NCI-H2107 treated with DMSO at 0.1 percent for 48 hours (cell line): ENCODE measurements at regions not wholly inside any gene's neighbourhood (a gene's known extent, or its start where the extent isn't known, plus 50 kb on each side); places are given as distances from the start of the nearest gene placed in this dataset.

ENCODE experiments used
- DNase-seq: peaks from one replicate; lab custom pipeline; 2025; ENCODE audit not compliant: unreplicated experiment; lab: John Stamatoyannopoulos, UW

GRCh38 chr20:57835588-57836455, 126.0 kb upstream of the PMEPA1 start:
- DNase-seq, result no peak

- no peak for DNase-seq
Measured at GRCh38 chr20:57835074-57835452, 125.2 kb upstream of the PMEPA1 start.

- no peak for DNase-seq
Measured at GRCh38 chr20:57834306-57835073, 124.7 kb upstream of the PMEPA1 start.

GRCh38 chr20:57831993-57832585, 122.3 kb upstream of the PMEPA1 start:
- no peak for DNase-seq

- no peak for DNase-seq
Measured at GRCh38 chr20:57831326-57831992, 121.6 kb upstream of the PMEPA1 start.

GRCh38 chr20:57830515-57830895, 120.7 kb upstream of the PMEPA1 start:
- DNase-seq, result no peak

- no peak for DNase-seq
Measured at GRCh38 chr20:57829805-57830514, 120.1 kb upstream of the PMEPA1 start.

- no peak for DNase-seq
Measured at GRCh38 chr20:57829336-57829735, 119.5 kb upstream of the PMEPA1 start.

- no peak for DNase-seq
Measured at GRCh38 chr20:57828696-57829095, 118.9 kb upstream of the PMEPA1 start.

- no peak for DNase-seq
Measured at GRCh38 chr20:57826666-57827287, 117.0 kb upstream of the PMEPA1 start.

- no peak for DNase-seq
Measured at GRCh38 chr20:57824909-57825308, 115.1 kb upstream of the PMEPA1 start.

GRCh38 chr20:57821935-57822334, 112.1 kb upstream of the PMEPA1 start:
- no peak for DNase-seq

GRCh38 chr20:57819691-57820380, 110.0 kb upstream of the PMEPA1 start:
- DNase-seq, result no peak

- DNase-seq, result no peak
Measured at GRCh38 chr20:57819291-57819690, 109.5 kb upstream of the PMEPA1 start.

- no peak for DNase-seq
Measured at GRCh38 chr20:57818418-57819181, 108.8 kb upstream of the PMEPA1 start.

- no peak for DNase-seq
Measured at GRCh38 chr20:57815405-57815804, 105.6 kb upstream of the PMEPA1 start.

- no peak for DNase-seq
Measured at GRCh38 chr20:57814529-57814928, 104.7 kb upstream of the PMEPA1 start.

- no peak for DNase-seq
Measured at GRCh38 chr20:57813509-57814269, 103.9 kb upstream of the PMEPA1 start.
